WTC11 (cell line): ENCODE measurements at regions not wholly inside any gene's neighbourhood (a gene's known extent, or its start where the extent isn't known, plus 50 kb on each side); places are given as distances from the start of the nearest gene placed in this dataset.
A peak's percentile ranks its signal among the peaks of the same experiment; 100 is the strongest.

Experiments used
- ATAC-seq: fragments of 200-7000 bp; cut with Tn5 transposase; 2 replicates; pipeline ENCODE4 v1.10.0; 2021; ENCODE audit warnings: mild to moderate bottlenecking, moderate library complexity
- CTCF ChIA-PET: fragments of 300-600 bp; sonication (Branson Sonifier 250); formaldehyde crosslinking; loops from one replicate; lab custom pipeline; 2021; ENCODE audit warnings: antibody characterized with exemption; lab: Charles Lee
- POLR2A ChIA-PET: fragments of 350-600 bp; sonication (Branson Sonifier 250); formaldehyde crosslinking; loops from one replicate; lab custom pipeline; 2021; ENCODE audit warnings: antibody characterized with exemption; lab: Charles Lee
- DNase-seq: peaks from one replicate; pipeline ENCODE4 v3.0.0; 2021; ENCODE audit warnings: low spot score
- H3K27ac Mint-ChIP-seq: 2 replicates; pipeline ENCODE4 v1.8.0; 2021; ENCODE audit warnings: mixed read lengths
- H3K27me3 Mint-ChIP-seq: 2 replicates; pipeline ENCODE4 v1.8.0; 2021; ENCODE audit warnings: low read depth, mild to moderate bottlenecking, moderate library complexity, mixed read lengths
- H3K36me3 Mint-ChIP-seq: 2 replicates; pipeline ENCODE4 v1.8.0; 2021; ENCODE audit warnings: mixed read lengths
- H3K4me1 Mint-ChIP-seq: 2 replicates; pipeline ENCODE4 v1.8.0; 2022; ENCODE audit warnings: mixed read lengths
- H3K4me3 Mint-ChIP-seq: 2 replicates; pipeline ENCODE4 v1.8.0; 2021; ENCODE audit warnings: mild to moderate bottlenecking, moderate library complexity, mixed read lengths
- H3K9me3 Mint-ChIP-seq: 2 replicates; pipeline ENCODE4 v1.8.0; 2021; ENCODE audit warnings: mixed read lengths
- AFF4 ChIP-seq: sonication (generic); formaldehyde crosslinking; IDR thresholded peaks from 2 replicates; pipeline ENCODE4 v1.8.1; 2023; ENCODE audit warnings: mild to moderate bottlenecking, missing genetic modification reagents, borderline replicate concordance
- CTCF ChIP-seq: fragments of 200-600 bp; IDR thresholded peaks from 2 replicates; pipeline ENCODE4 v1.8.0; 2022; ENCODE audit warnings: antibody characterized with exemption
- E2F5 ChIP-seq: sonication (generic); formaldehyde crosslinking; IDR thresholded peaks from 2 replicates; pipeline ENCODE4 v1.8.1; 2022; ENCODE audit warnings: mild to moderate bottlenecking, moderate library complexity, missing genetic modification reagents
- ESRRA ChIP-seq: sonication (generic); formaldehyde crosslinking; IDR thresholded peaks from 2 replicates; pipeline ENCODE4 v1.8.1; 2022; ENCODE audit warnings: mild to moderate bottlenecking, missing genetic modification reagents, borderline replicate concordance
- ETV6 ChIP-seq: sonication (generic); formaldehyde crosslinking; IDR thresholded peaks from 2 replicates; pipeline ENCODE4 v1.8.1; 2022; ENCODE audit warnings: mild to moderate bottlenecking, missing genetic modification reagents
- MXD4 ChIP-seq: fragments of 250-450 bp; sonication (Bioruptor Pico); IDR thresholded peaks from 2 replicates; pipeline ENCODE4 v1.8.0; 2021; ENCODE audit warnings: mild to moderate bottlenecking, moderate library complexity, borderline replicate concordance
- NR2C2 ChIP-seq: sonication (generic); formaldehyde crosslinking; IDR thresholded peaks from 2 replicates; pipeline ENCODE4 v1.8.0; 2022; ENCODE audit warnings: mild to moderate bottlenecking, missing genetic modification reagents
- OVOL2 ChIP-seq: fragments of 250-450 bp; sonication (Bioruptor Pico); IDR thresholded peaks from 2 replicates; pipeline ENCODE4 v1.9.0; 2021; ENCODE audit warnings: mild to moderate bottlenecking, borderline replicate concordance
- RELA ChIP-seq: sonication (generic); formaldehyde crosslinking; IDR thresholded peaks from 2 replicates; pipeline ENCODE4 v1.8.1; 2022; ENCODE audit warnings: missing genetic modification reagents, mild to moderate bottlenecking, borderline replicate concordance
- RORB ChIP-seq: fragments of 250-450 bp; sonication (Bioruptor Pico); IDR thresholded peaks from 2 replicates; pipeline ENCODE4 v1.9.0; 2021; ENCODE audit warnings: mild to moderate bottlenecking
- TEAD4 ChIP-seq: sonication (generic); formaldehyde crosslinking; IDR thresholded peaks from 2 replicates; pipeline ENCODE4 v1.8.0; 2022; ENCODE audit warnings: mild to moderate bottlenecking, missing genetic modification reagents
- ZNF263 ChIP-seq: sonication (generic); formaldehyde crosslinking; IDR thresholded peaks from 2 replicates; pipeline ENCODE4 v1.8.1; 2022; ENCODE audit warnings: low read depth, mild to moderate bottlenecking, moderate library complexity, missing genetic modification reagents
- ZNF281 ChIP-seq: sonication (generic); formaldehyde crosslinking; IDR thresholded peaks from 2 replicates; pipeline ENCODE4 v1.8.0; 2023; ENCODE audit warnings: mild to moderate bottlenecking, missing genetic modification reagents
- ZNF396 ChIP-seq: fragments of 250-450 bp; sonication (Bioruptor Pico); IDR thresholded peaks from 2 replicates; pipeline ENCODE4 v1.8.0; 2021; ENCODE audit warnings: mild to moderate bottlenecking, moderate library complexity, borderline replicate concordance
- ZNF425 ChIP-seq: fragments of 250-450 bp; sonication (Bioruptor Pico); conservative IDR thresholded peaks from 2 replicates; pipeline ENCODE4 v1.9.0; 2021; ENCODE audit warnings: mild to moderate bottlenecking

- no peak for ATAC-seq
- CTCF ChIA-PET = no interaction called here
- POLR2A ChIA-PET = no interaction called here
Measured at GRCh38 chr13:44281252-44282000, 92.2 kb upstream of the SERP2 start.

GRCh38 chr13:44283600-44283999, 90.0 kb upstream of the SERP2 start:
- Mint-ChIP-seq H3K27ac (no peak overlapping the region), H3K9me3 (peaks cover 5% of the 10 kb centered on the region; the same call in 1 of the 2 replicates), H3K36me3 (no peaks in the 10 kb centered on the region), H3K4me3 (no peak overlapping the region), H3K4me1 (peaks cover 10% of the 10 kb centered on the region), H3K27me3 (no peaks in the 10 kb centered on the region)
- ChIA-PET CTCF (interaction anchor here (0.6 to 1.0 kb wide), 2 partner anchors 9 to 200 kb away, joined by 3 read pairs; no protein-coding TSS in a partner anchor), POLR2A (no interaction called here)
- ATAC-seq (peak; percentile 58; the same call in 1 of the 2 replicates), DNase-seq (no peak)
- no peak for TF ChIP-seq CTCF
- no peak for TF ChIP-seq ESRRA (CRISPR knock-in tag)
- no peak for TF ChIP-seq AFF4
- no peak for TF ChIP-seq MXD4
- no peak for TF ChIP-seq E2F5 (CRISPR knock-in tag)
- no peak for TF ChIP-seq NR2C2 (CRISPR knock-in tag)
- no peak for TF ChIP-seq ZNF263
- no peak for TF ChIP-seq TEAD4 (CRISPR knock-in tag)
- TF ChIP-seq OVOL2 = no peak
- no peak for TF ChIP-seq ZNF396 (CRISPR knock-in tag)
- no peak for TF ChIP-seq RORB
- TF ChIP-seq RELA = no peak
- TF ChIP-seq, all 79 proteins: peak for 0

More at GRCh38 chr13:44281252-44282000, 92.2 kb upstream of the SERP2 start:
- Mint-ChIP-seq H3K27ac (no peak overlapping the region), H3K4me1 (peaks cover 10% of the 10 kb centered on the region), H3K36me3 (no peaks in the 10 kb centered on the region), H3K4me3 (no peak overlapping the region), H3K27me3 (no peaks in the 10 kb centered on the region), H3K9me3 (peaks cover 5% of the 10 kb centered on the region; the same call in 1 of the 2 replicates)
- DNase-seq = no peak
- TF ChIP-seq ETV6 (no peak), ZNF425 (no peak), ZNF281 (no peak)
